Body of pancreas (tissue), 4 donors: ENCODE measurements at regions not wholly inside any gene's neighbourhood (a gene's known extent, or its start where the extent isn't known, plus 50 kb on each side); places are given as distances from the start of the nearest gene placed in this dataset.

Experiments
- CTCF ChIP-seq, 7 experiments: fragments of 450-650 bp in 4 of 7; fragments of 200-600 bp in 3 of 7; sonication (generic) in 3 of 7; IDR thresholded peaks; one replicate each; pipeline ENCODE4 v1.5.1; 2016 to 2019; ENCODE audit warnings: antibody characterized with exemption in 7 of 7
- POLR2A ChIP-seq, 3 donors: fragments of 450-650 bp; IDR thresholded peaks; one replicate each; pipeline ENCODE4 v1.6.1; 2016; ENCODE audit warnings: antibody characterized with exemption in 3 of 3, mild to moderate bottlenecking in 2 of 3

DNA sequence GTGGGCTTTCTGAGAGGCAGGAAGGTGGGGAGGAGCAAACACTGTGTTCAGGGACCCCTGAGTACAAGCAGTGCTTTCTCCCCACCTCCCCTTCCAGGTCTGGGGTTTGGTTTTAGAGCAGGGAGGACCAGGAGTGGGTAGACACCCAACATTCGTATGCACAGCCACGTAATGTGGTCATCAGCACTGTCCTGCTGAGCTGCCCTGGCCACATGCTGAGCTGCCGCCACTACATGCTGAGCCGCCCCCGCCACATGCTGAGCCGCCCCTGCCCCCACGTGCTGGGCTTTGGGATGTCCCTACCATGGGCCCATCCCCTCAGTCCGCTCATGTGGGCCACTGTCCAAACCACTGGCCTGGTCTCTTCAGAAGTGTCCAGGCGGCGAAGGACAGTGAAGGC, 214.9 kb upstream of the CST7 start:
- TF ChIP-seq CTCF (IDR thresholded peaks at IDR 0.05) (no peak), POLR2A (IDR thresholded peaks at IDR 0.05) (no peak)
